Fibroblast of skin of right quadriceps (primary cell): ENCODE measurements at regions not wholly inside any gene's neighbourhood (a gene's known extent, or its start where the extent isn't known, plus 50 kb on each side); places are given as distances from the start of the nearest gene placed in this dataset.
"Not testable (repeated sequence)": the region's sequence is repeated elsewhere in the genome, so short reads cannot be mapped to it uniquely, and the experiment has no call there.

Source experiments
- DNase-seq: peaks from one replicate; pipeline ENCODE4 v3.0.0-alpha.2; 2013

- no peak for DNase-seq
These were observed 61.3 kb upstream of the RNF38 start for GRCh38 chr9:36461323-36461722.

- DNase-seq, result not testable (repeated sequence)
These were observed 58.4 kb upstream of the RNF38 start for GRCh38 chr9:36458430-36458915.

GRCh38 chr9:36457836-36458429, 57.9 kb upstream of the RNF38 start:
- no peak for DNase-seq

GRCh38 chr9:36456480-36457065, 56.5 kb upstream of the RNF38 start:
- DNase-seq, result no peak

- DNase-seq, result no peak
These were observed 51.9 kb upstream of the RNF38 start for GRCh38 chr9:36451949-36452348.

GRCh38 chr9:36450110-36450732, 50.2 kb upstream of the RNF38 start:
- DNase-seq, result peak; percentile 40
